Mesenchymal stem cell (in vitro differentiated cells and primary cell): ENCODE measurements at regions not wholly inside any gene's neighbourhood (a gene's known extent, or its start where the extent isn't known, plus 50 kb on each side); places are given as distances from the start of the nearest gene placed in this dataset.

Experiments used
- DNase-seq: peaks from one replicate; pipeline ENCODE4 v3.0.0-alpha.2; 2013
- H2AFZ ChIP-seq: one replicate; pipeline ENCODE4 v1.6.1; 2013; ENCODE audit warnings: low read depth, mild to moderate bottlenecking, control low read depth, inconsistent platforms, low read length, moderate library complexity
- H2AK5ac ChIP-seq: 2 replicates; pipeline ENCODE4 v1.6.1; 2013; ENCODE audit warnings: low read length, moderate library complexity, mild to moderate bottlenecking, inconsistent platforms; ENCODE audit not compliant: severe bottlenecking
- H2BK120ac ChIP-seq: one replicate; pipeline ENCODE4 v1.6.1; 2013; ENCODE audit warnings: low read depth, mild to moderate bottlenecking, inconsistent platforms, low read length, moderate library complexity
- H2BK12ac ChIP-seq, 2 experiments: one replicate each; pipeline ENCODE4 v1.6.1; 2013; ENCODE audit warnings: inconsistent platforms in 2 of 2, low read length in 2 of 2, mild to moderate bottlenecking in 2 of 2, moderate library complexity in 2 of 2, control low read depth in 1 of 2
- H2BK15ac ChIP-seq: one replicate; pipeline ENCODE4 v1.6.1; 2013; ENCODE audit warnings: mild to moderate bottlenecking, low read depth, inconsistent platforms; ENCODE audit not compliant: poor library complexity, severe bottlenecking
- H2BK5ac ChIP-seq: 2 replicates; pipeline ENCODE4 v1.6.1; 2013; ENCODE audit warnings: low read depth, mild to moderate bottlenecking, low read length, control low read depth, inconsistent platforms; ENCODE audit not compliant: poor library complexity, severe bottlenecking
- H3K14ac ChIP-seq, 2 experiments: one replicate each; pipeline ENCODE4 v1.6.1; 2013; ENCODE audit warnings: inconsistent platforms in 2 of 2, low read length in 2 of 2, control low read depth in 1 of 2, mild to moderate bottlenecking in 1 of 2, moderate library complexity in 1 of 2
- H3K18ac ChIP-seq, 2 experiments: one replicate each; pipeline ENCODE4 v1.6.1; 2013; ENCODE audit warnings: inconsistent platforms in 2 of 2, low read length in 2 of 2, control low read depth in 1 of 2, low read depth in 1 of 2, mild to moderate bottlenecking in 1 of 2
- H3K23ac ChIP-seq, 2 experiments: one replicate each; pipeline ENCODE4 v1.6.1; 2013; ENCODE audit warnings: inconsistent platforms in 2 of 2, low read length in 2 of 2, mild to moderate bottlenecking in 2 of 2, moderate library complexity in 2 of 2, control low read depth in 1 of 2
- H3K27ac ChIP-seq: 2 replicates; pipeline ENCODE4 v1.5.1; 2013; ENCODE audit warnings: mild to moderate bottlenecking, moderate library complexity, low read length, control low read depth, inconsistent platforms; ENCODE audit not compliant: poor library complexity, severe bottlenecking
- H3K27me3 ChIP-seq, 2 experiments: 2 replicates each; pipeline versions ENCODE4 v1.6.1 to v1.7.0; 2013; ENCODE audit warnings: low read length in 2 of 2, mild to moderate bottlenecking in 2 of 2, moderate library complexity in 2 of 2, control low read depth in 1 of 2, inconsistent platforms in 1 of 2; ENCODE audit not compliant: control insufficient read depth in 1 of 2, insufficient read depth in 1 of 2
- H3K36me3 ChIP-seq, 2 experiments: 2 replicates each; pipeline versions ENCODE4 v1.6.1 to v1.7.0; 2013; ENCODE audit warnings: low read length in 2 of 2, control low read depth in 1 of 2, inconsistent platforms in 1 of 2, low read depth in 1 of 2, mild to moderate bottlenecking in 1 of 2; ENCODE audit not compliant: insufficient read depth in 2 of 2, control insufficient read depth in 1 of 2
- H3K4ac ChIP-seq, 2 experiments: one replicate each; pipeline ENCODE4 v1.6.1; 2013; ENCODE audit warnings: inconsistent platforms in 2 of 2, low read length in 2 of 2, mild to moderate bottlenecking in 2 of 2, moderate library complexity in 2 of 2, control low read depth in 1 of 2, low read depth in 1 of 2
- H3K4me1 ChIP-seq: 2 replicates; pipeline ENCODE4 v1.6.1; 2013; ENCODE audit warnings: low read depth, low read length, control low read depth; ENCODE audit not compliant: control insufficient read depth, insufficient read depth
- H3K4me2 ChIP-seq: 2 replicates; pipeline ENCODE4 v1.6.1; 2013; ENCODE audit warnings: low read length, mild to moderate bottlenecking, inconsistent platforms; ENCODE audit not compliant: poor library complexity, severe bottlenecking
- H3K4me3 ChIP-seq, 2 experiments: 2 replicates each; pipeline versions ENCODE4 v1.5.1 to v1.7.0; 2013; ENCODE audit warnings: low read length in 2 of 2, mild to moderate bottlenecking in 2 of 2, control low read depth in 1 of 2, low read depth in 1 of 2; ENCODE audit not compliant: insufficient read depth in 1 of 2
- H3K79me1 ChIP-seq: replicated peaks from 2 replicates; pipeline ENCODE4 v1.6.1; 2013; ENCODE audit warnings: mild to moderate bottlenecking, control low read depth, low read length, inconsistent platforms; ENCODE audit not compliant: poor library complexity, severe bottlenecking
- H3K9ac ChIP-seq: 2 replicates; pipeline ENCODE4 v1.7.0; 2013; ENCODE audit warnings: mild to moderate bottlenecking, low read length, moderate library complexity
- H3K9me3 ChIP-seq: 2 replicates; pipeline ENCODE4 v1.7.0; 2013; ENCODE audit warnings: mild to moderate bottlenecking, low read length; ENCODE audit not compliant: control insufficient read depth
- H4K8ac ChIP-seq: one replicate; pipeline ENCODE4 v1.6.1; 2013; ENCODE audit warnings: inconsistent platforms, mild to moderate bottlenecking, low read length, moderate library complexity
- H4K91ac ChIP-seq: one replicate; pipeline ENCODE4 v1.6.1; 2013; ENCODE audit warnings: mild to moderate bottlenecking, low read length, inconsistent platforms
- WGBS: methylation state at CpG from one replicate; pipeline ENCODE4 v1.1.7; 2013; ENCODE audit warnings: mixed read lengths; 5-methylcytosine and 5-hydroxymethylcytosine counted together

DNA sequence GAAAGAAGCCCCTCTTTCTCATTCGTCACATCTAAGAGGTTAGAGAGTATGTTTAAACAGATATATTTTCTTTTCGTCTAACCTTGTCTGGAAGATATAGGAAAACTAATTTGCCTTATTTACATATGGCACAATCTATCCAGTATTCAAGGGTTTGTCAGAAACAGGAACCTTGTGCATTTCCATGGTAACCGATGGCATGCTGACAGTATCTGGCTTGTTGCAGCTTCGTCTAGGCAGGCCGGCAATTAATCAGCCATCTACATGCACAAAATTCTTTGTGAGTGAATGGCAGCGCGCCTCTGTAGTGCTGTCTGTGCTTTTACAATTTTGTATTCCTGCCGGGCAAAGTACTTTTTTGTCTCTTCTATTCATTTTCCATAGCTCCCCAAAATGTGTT is 294.0 kb upstream of the SOX2 start:
- DNase-seq = no peak
- Histone ChIP-seq H2AFZ (no peak overlapping the region), H2BK5ac (no peak overlapping the region), H3K4me1 (no peaks in the 10 kb centered on the region), H3K9me3 (no peaks in the 10 kb centered on the region), H3K4ac (no peak overlapping the region), H3K9ac (no peak overlapping the region), H3K79me1 (no peaks in the 10 kb centered on the region), H3K18ac (no peak overlapping the region), H2BK12ac (no peak overlapping the region), H3K36me3 (no peaks in the 10 kb centered on the region), H4K91ac (no peak overlapping the region), H2BK120ac (no peak overlapping the region), H4K8ac (no peak overlapping the region), H3K4me2 (no peak overlapping the region), H2BK15ac (no peak overlapping the region), H3K14ac (no peak overlapping the region), H3K23ac (no peak overlapping the region), H3K27me3 (no peaks in the 10 kb centered on the region), H3K4me3 (no peak overlapping the region), H2AK5ac (no peak overlapping the region), H3K27ac (no peak overlapping the region)
- WGBS = 47% methylated on average over 4 of the region's 8 CpGs

DNA sequence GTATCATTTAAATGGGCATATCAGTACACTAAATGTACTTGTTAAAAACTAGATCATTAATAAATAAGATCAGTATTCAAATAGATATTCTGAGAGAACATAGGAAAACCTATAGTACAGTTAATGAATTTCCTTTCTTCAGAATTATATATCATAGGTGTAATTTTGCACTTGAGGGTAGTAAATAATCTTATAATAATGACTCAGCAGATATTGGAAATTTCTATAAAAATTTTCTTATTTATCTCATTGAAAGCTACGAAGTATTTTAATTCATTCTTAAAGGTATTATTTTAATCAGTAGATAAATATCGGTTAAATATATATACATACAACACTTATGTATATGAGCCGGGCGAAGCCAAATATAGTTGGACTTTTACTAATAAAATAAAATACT is 300.9 kb upstream of the SOX2 start:
- no CpG with 5 or more reads among the region's 4 CpGs for WGBS
- Histone ChIP-seq H3K27me3 (no peaks in the 10 kb centered on the region), H3K9ac (no peak overlapping the region)

DNA sequence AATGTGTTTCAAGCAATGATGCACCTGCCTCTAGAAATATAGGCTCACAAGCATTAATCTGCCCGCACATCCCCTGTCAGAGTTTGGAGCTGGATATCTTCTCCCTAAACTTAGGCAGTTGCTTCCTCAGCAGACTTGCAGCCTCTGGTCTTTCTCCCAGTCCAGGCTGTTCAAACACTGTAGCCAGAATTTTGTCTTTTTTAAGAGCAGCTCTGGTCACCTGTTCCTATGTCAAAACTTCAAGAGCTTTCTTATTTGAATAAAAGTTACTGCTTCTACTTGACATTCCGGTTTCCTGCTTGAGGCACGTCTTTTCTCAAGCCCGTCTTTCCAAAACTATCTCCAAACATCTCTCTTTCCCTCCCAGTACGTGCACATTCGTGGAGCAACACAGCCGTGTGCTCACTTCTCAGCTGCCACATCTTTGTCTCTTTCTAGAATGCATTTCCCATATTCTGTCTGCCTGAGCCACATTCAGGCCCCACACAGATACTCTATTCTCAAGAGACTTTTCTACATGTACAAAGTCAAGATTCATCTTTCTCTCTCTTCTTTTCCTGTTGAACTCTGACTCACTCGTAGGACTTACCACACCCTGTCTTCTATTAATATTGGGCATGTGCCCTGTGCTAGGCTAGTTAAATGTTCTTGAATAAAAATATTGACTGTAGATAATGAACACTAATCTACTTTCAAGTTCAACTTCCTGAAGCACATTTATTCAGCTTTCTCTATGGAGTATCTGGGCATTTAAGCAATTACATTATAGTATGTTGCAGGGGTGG is 307.7 kb upstream of the SOX2 start:
- Histone ChIP-seq H3K79me1 (no peaks in the 10 kb centered on the region), H2BK15ac (no peak overlapping the region), H3K4me3 (no peak overlapping the region), H4K8ac (no peak overlapping the region), H3K4me1 (no peaks in the 10 kb centered on the region), H3K23ac (no peak overlapping the region), H3K9me3 (no peaks in the 10 kb centered on the region), H3K27me3 (no peaks in the 10 kb centered on the region), H2BK120ac (no peak overlapping the region), H2BK12ac (no peak overlapping the region), H3K14ac (no peak overlapping the region), H2BK5ac (no peak overlapping the region), H2AK5ac (no peak overlapping the region), H3K36me3 (no peaks in the 10 kb centered on the region), H3K4me2 (no peak overlapping the region), H2AFZ (no peak overlapping the region), H4K91ac (no peak overlapping the region), H3K4ac (no peak overlapping the region), H3K27ac (no peak overlapping the region), H3K9ac (no peak overlapping the region), H3K18ac (no peak overlapping the region)
- no peak for DNase-seq
- 71% methylated on average over 7 of the region's 8 CpGs for WGBS

More for the DNA sequence above, 300.9 kb upstream of the SOX2 start:
- Histone ChIP-seq H4K91ac (no peak overlapping the region), H3K23ac (no peak overlapping the region), H3K9me3 (no peaks in the 10 kb centered on the region), H3K14ac (no peak overlapping the region), H3K79me1 (no peaks in the 10 kb centered on the region), H3K27ac (no peak overlapping the region), H3K4me2 (no peak overlapping the region), H3K4me3 (no peak overlapping the region), H2BK12ac (no peak overlapping the region), H2AK5ac (no peak overlapping the region), H3K18ac (no peak overlapping the region), H2BK15ac (no peak overlapping the region), H3K4ac (no peak overlapping the region), H4K8ac (no peak overlapping the region), H2AFZ (no peak overlapping the region), H2BK5ac (no peak overlapping the region), H2BK120ac (no peak overlapping the region), H3K36me3 (no peaks in the 10 kb centered on the region), H3K4me1 (no peaks in the 10 kb centered on the region)
- DNase-seq = no peak

DNA sequence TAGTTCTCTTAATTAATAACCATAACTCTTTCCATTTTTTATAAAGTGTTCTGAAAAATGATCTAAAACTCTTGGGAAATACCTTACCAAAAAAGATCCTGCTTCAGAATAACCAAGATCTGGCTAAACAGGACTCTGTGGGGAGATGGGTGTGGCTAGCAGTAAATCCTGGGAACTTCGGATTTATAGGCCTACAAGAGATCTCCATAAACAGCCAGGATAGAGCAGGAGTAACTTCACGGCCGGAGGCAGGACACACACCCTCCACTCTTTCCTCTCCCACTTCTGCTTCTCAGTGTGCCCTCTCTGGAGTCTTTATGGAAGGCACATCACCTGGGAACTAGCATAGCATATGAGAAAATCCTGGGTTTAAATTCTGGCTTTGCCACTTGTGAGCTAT is 309.4 kb upstream of the SOX2 start:
- no peak for DNase-seq
- H3K9ac ChIP-seq = no peak overlapping the region
- WGBS = 80% methylated on average over 1 of the region's 3 CpGs
- H3K4ac ChIP-seq = no peak overlapping the region
- no peak overlapping the region for H2AFZ ChIP-seq
- H3K4me3 ChIP-seq = no peak overlapping the region
- H3K9me3 ChIP-seq = peaks cover 2% of the 10 kb centered on the region
- H2AK5ac ChIP-seq = no peak overlapping the region
- H4K8ac ChIP-seq = no peak overlapping the region
- H2BK5ac ChIP-seq = no peak overlapping the region
- no peak overlapping the region for H3K14ac ChIP-seq
- H2BK120ac ChIP-seq = no peak overlapping the region
- H3K27me3 ChIP-seq = no peaks in the 10 kb centered on the region
- no peaks in the 10 kb centered on the region for H3K79me1 ChIP-seq
- no peak overlapping the region for H3K27ac ChIP-seq
- H3K23ac ChIP-seq = no peak overlapping the region
- H3K18ac ChIP-seq = no peak overlapping the region
- no peaks in the 10 kb centered on the region for H3K4me1 ChIP-seq
- H3K36me3 ChIP-seq = no peaks in the 10 kb centered on the region
- H3K4me2 ChIP-seq = no peak overlapping the region
- no peak overlapping the region for H4K91ac ChIP-seq
- no peak overlapping the region for H2BK12ac ChIP-seq
- no peak overlapping the region for H2BK15ac ChIP-seq
